ENCODE measurements at regions not wholly inside any gene's neighbourhood (a gene's known extent, or its start where the extent isn't known, plus 50 kb on each side); places are given as distances from the start of the nearest gene placed in this dataset.

- Histone ChIP-seq H3K36me3 (ENCODE audit: insufficient read depth) (no peaks in the 10 kb centered on the region), H3K4me1 (ENCODE audit: insufficient read depth) (no peaks in the 10 kb centered on the region), H3K27ac (ENCODE audit: low read depth) (no peak overlapping the region), H3K4me3 (ENCODE audit: low read depth, low read length) (no peak overlapping the region)
- WGBS = 63% methylated on average over 1 of the region's 1 CpG
- DNase-seq (ENCODE audit: extremely low spot score) = no peak
Observed at GRCh38 chr14:87018294-87018693, 974.7 kb downstream of the GALC start.

- no peak for DNase-seq (ENCODE audit: extremely low spot score)
- no peaks in the 10 kb centered on the region for H3K36me3 ChIP-seq (ENCODE audit: insufficient read depth)
- no peaks in the 10 kb centered on the region for H3K4me1 ChIP-seq (ENCODE audit: insufficient read depth)
- WGBS = 61% methylated on average over 2 of the region's 2 CpGs
- H3K27ac ChIP-seq (ENCODE audit: low read depth) = no peak overlapping the region
- H3K4me3 ChIP-seq (ENCODE audit: low read depth, low read length) = no peak overlapping the region
Observed at GRCh38 chr14:87017335-87017734, 975.6 kb downstream of the GALC start.

GRCh38 chr14:87014856-87015255 is 978.1 kb downstream of the GALC start:
- no peaks in the 10 kb centered on the region for H3K36me3 ChIP-seq (ENCODE audit: insufficient read depth)
- no peaks in the 10 kb centered on the region for H3K4me1 ChIP-seq (ENCODE audit: insufficient read depth)
- no peak overlapping the region for H3K27ac ChIP-seq (ENCODE audit: low read depth)
- H3K4me3 ChIP-seq (ENCODE audit: low read depth, low read length) = no peak overlapping the region
- 86% methylated on average over 3 of the region's 3 CpGs for WGBS
- no peak for DNase-seq (ENCODE audit: extremely low spot score)

GRCh38 chr14:87013583-87013982 is 979.4 kb downstream of the GALC start:
- 82% methylated on average over 2 of the region's 2 CpGs for WGBS
- H3K36me3 ChIP-seq (ENCODE audit: insufficient read depth) = no peaks in the 10 kb centered on the region
- H3K27ac ChIP-seq (ENCODE audit: low read depth) = no peak overlapping the region
- H3K4me3 ChIP-seq (ENCODE audit: low read depth, low read length) = no peak overlapping the region
- H3K4me1 ChIP-seq (ENCODE audit: insufficient read depth) = no peaks in the 10 kb centered on the region
- no peak for DNase-seq (ENCODE audit: extremely low spot score)

GRCh38 chr14:87008965-87009364 is 984.0 kb downstream of the GALC start:
- H3K27ac ChIP-seq (ENCODE audit: low read depth) = no peak overlapping the region
- no peaks in the 10 kb centered on the region for H3K4me1 ChIP-seq (ENCODE audit: insufficient read depth)
- WGBS = 99% methylated on average over 1 of the region's 1 CpG
- no peak overlapping the region for H3K4me3 ChIP-seq (ENCODE audit: low read depth, low read length)
- DNase-seq (ENCODE audit: extremely low spot score) = no peak
- no peaks in the 10 kb centered on the region for H3K36me3 ChIP-seq (ENCODE audit: insufficient read depth)

GRCh38 chr14:87005280-87005679 is 987.7 kb downstream of the GALC start:
- Histone ChIP-seq H3K4me3 (ENCODE audit: low read depth, low read length) (no peak overlapping the region), H3K4me1 (ENCODE audit: insufficient read depth) (no peaks in the 10 kb centered on the region), H3K36me3 (ENCODE audit: insufficient read depth) (no peaks in the 10 kb centered on the region), H3K27ac (ENCODE audit: low read depth) (no peak overlapping the region)
- DNase-seq (ENCODE audit: extremely low spot score) = no peak
- WGBS = 68% methylated on average over 4 of the region's 4 CpGs

GRCh38 chr14:87002776-87003175 is 990.2 kb downstream of the GALC start:
- DNase-seq (ENCODE audit: extremely low spot score) = no peak
- no peaks in the 10 kb centered on the region for H3K4me1 ChIP-seq (ENCODE audit: insufficient read depth)
- WGBS = 70% methylated on average over 2 of the region's 2 CpGs

GRCh38 chr14:87001333-87001732 is 991.6 kb downstream of the GALC start:
- Histone ChIP-seq H3K4me1 (ENCODE audit: insufficient read depth) (no peaks in the 10 kb centered on the region), H3K4me3 (ENCODE audit: low read depth, low read length) (no peak overlapping the region), H3K36me3 (ENCODE audit: insufficient read depth) (no peaks in the 10 kb centered on the region), H3K27ac (ENCODE audit: low read depth) (no peak overlapping the region)
- DNase-seq (ENCODE audit: extremely low spot score) = no peak
- WGBS = 31% methylated on average over 2 of the region's 2 CpGs

More at GRCh38 chr14:87002776-87003175, 990.2 kb downstream of the GALC start:
- Histone ChIP-seq H3K27ac (ENCODE audit: low read depth) (no peak overlapping the region), H3K4me3 (ENCODE audit: low read depth, low read length) (no peak overlapping the region), H3K36me3 (ENCODE audit: insufficient read depth) (no peaks in the 10 kb centered on the region)

- no peaks in the 10 kb centered on the region for H3K36me3 ChIP-seq (ENCODE audit: insufficient read depth)
- no peak overlapping the region for H3K27ac ChIP-seq (ENCODE audit: low read depth)
- no peak overlapping the region for H3K4me3 ChIP-seq (ENCODE audit: low read depth, low read length)
- 94% methylated on average over 4 of the region's 4 CpGs for WGBS
- no peak for DNase-seq (ENCODE audit: extremely low spot score)
- no peaks in the 10 kb centered on the region for H3K4me1 ChIP-seq (ENCODE audit: insufficient read depth)
Observed at GRCh38 chr14:87000081-87000480, 992.9 kb downstream of the GALC start.

GRCh38 chr14:86999036-86999435 is 993.9 kb downstream of the GALC start:
- no peak for DNase-seq (ENCODE audit: extremely low spot score)
- Histone ChIP-seq H3K36me3 (ENCODE audit: insufficient read depth) (no peaks in the 10 kb centered on the region), H3K4me3 (ENCODE audit: low read depth, low read length) (no peak overlapping the region), H3K27ac (ENCODE audit: low read depth) (no peak overlapping the region), H3K4me1 (ENCODE audit: insufficient read depth) (no peaks in the 10 kb centered on the region)
- 95% methylated on average over 3 of the region's 3 CpGs for WGBS

- no peaks in the 10 kb centered on the region for H3K4me1 ChIP-seq (ENCODE audit: insufficient read depth)
- no peaks in the 10 kb centered on the region for H3K36me3 ChIP-seq (ENCODE audit: insufficient read depth)
- H3K4me3 ChIP-seq (ENCODE audit: low read depth, low read length) = no peak overlapping the region
- 78% methylated on average over 2 of the region's 2 CpGs for WGBS
- H3K27ac ChIP-seq (ENCODE audit: low read depth) = no peak overlapping the region
- no peak for DNase-seq (ENCODE audit: extremely low spot score)
Observed at GRCh38 chr14:86997271-86997670, 995.7 kb downstream of the GALC start.

- Histone ChIP-seq H3K36me3 (ENCODE audit: insufficient read depth) (no peaks in the 10 kb centered on the region), H3K4me3 (ENCODE audit: low read depth, low read length) (no peak overlapping the region), H3K4me1 (ENCODE audit: insufficient read depth) (no peaks in the 10 kb centered on the region), H3K27ac (ENCODE audit: low read depth) (no peak overlapping the region)
- 88% methylated on average over 2 of the region's 2 CpGs for WGBS
- DNase-seq (ENCODE audit: extremely low spot score) = no peak
Observed at GRCh38 chr14:86990396-86990795, 1002.6 kb downstream of the GALC start.

GRCh38 chr14:86989285-86989684 is 1003.7 kb downstream of the GALC start:
- no peak for DNase-seq (ENCODE audit: extremely low spot score)
- no peak overlapping the region for H3K27ac ChIP-seq (ENCODE audit: low read depth)
- no peak overlapping the region for H3K4me3 ChIP-seq (ENCODE audit: low read depth, low read length)
- 85% methylated on average over 1 of the region's 1 CpG for WGBS
- no peaks in the 10 kb centered on the region for H3K36me3 ChIP-seq (ENCODE audit: insufficient read depth)
- H3K4me1 ChIP-seq (ENCODE audit: insufficient read depth) = no peaks in the 10 kb centered on the region

GRCh38 chr14:86987966-86988365 is 1005.0 kb downstream of the GALC start:
- 55% methylated on average over 3 of the region's 3 CpGs for WGBS
- DNase-seq (ENCODE audit: extremely low spot score) = no peak
- no peaks in the 10 kb centered on the region for H3K4me1 ChIP-seq (ENCODE audit: insufficient read depth)
- H3K36me3 ChIP-seq (ENCODE audit: insufficient read depth) = no peaks in the 10 kb centered on the region
- H3K27ac ChIP-seq (ENCODE audit: low read depth) = no peak overlapping the region
- H3K4me3 ChIP-seq (ENCODE audit: low read depth, low read length) = no peak overlapping the region

GRCh38 chr14:86973177-86973576 is 1019.8 kb downstream of the GALC start:
- H3K36me3 ChIP-seq (ENCODE audit: insufficient read depth) = no peaks in the 10 kb centered on the region
- H3K27ac ChIP-seq (ENCODE audit: low read depth) = no peak overlapping the region
- no peaks in the 10 kb centered on the region for H3K4me1 ChIP-seq (ENCODE audit: insufficient read depth)
- 67% methylated on average over 1 of the region's 1 CpG for WGBS
- DNase-seq (ENCODE audit: extremely low spot score) = no peak
- no peak overlapping the region for H3K4me3 ChIP-seq (ENCODE audit: low read depth, low read length)

Data from urinary bladder (tissue), 3 donors.